Femur (tissue), 1 donor: ENCODE measurements at regions not wholly inside any gene's neighbourhood (a gene's known extent, or its start where the extent isn't known, plus 50 kb on each side); places are given as distances from the start of the nearest gene placed in this dataset.
"Not testable (repeated sequence)": the region's sequence is repeated elsewhere in the genome, so short reads cannot be mapped to it uniquely, and the experiment has no call there.

Experiments
- DNase-seq: peaks from one replicate; pipeline ENCODE4 v3.0.0-alpha.2; 2017

GRCh38 chr2:8333832-8334187 lies 348.0 kb upstream of the ID2 start:
- DNase-seq = not testable (repeated sequence)

GRCh38 chr2:8334866-8335325 lies 347.0 kb upstream of the ID2 start:
- DNase-seq = no peak

GRCh38 chr2:8335801-8336200 lies 346.1 kb upstream of the ID2 start:
- DNase-seq = no peak

- DNase-seq = no peak
These were observed 344.5 kb upstream of the ID2 start for GRCh38 chr2:8337321-8337720.

- no peak for DNase-seq
These were observed 339.4 kb upstream of the ID2 start for GRCh38 chr2:8342407-8342806.

- no peak for DNase-seq
These were observed 338.8 kb upstream of the ID2 start for GRCh38 chr2:8343031-8343430.

- no peak for DNase-seq
These were observed 337.4 kb upstream of the ID2 start for GRCh38 chr2:8344144-8345097.

- DNase-seq = no peak
These were observed 336.7 kb upstream of the ID2 start for GRCh38 chr2:8345200-8345599.

- DNase-seq = no peak
These were observed 335.6 kb upstream of the ID2 start for GRCh38 chr2:8346208-8346607.

- no peak for DNase-seq
These were observed 335.0 kb upstream of the ID2 start for GRCh38 chr2:8346706-8347430.

GRCh38 chr2:8348911-8349310 lies 332.9 kb upstream of the ID2 start:
- DNase-seq = not testable (repeated sequence)

GRCh38 chr2:8352296-8352695 lies 329.6 kb upstream of the ID2 start:
- DNase-seq = no peak

- DNase-seq = no peak
These were observed 328.9 kb upstream of the ID2 start for GRCh38 chr2:8352989-8353388.

GRCh38 chr2:8355102-8355859 lies 326.6 kb upstream of the ID2 start:
- no peak for DNase-seq

- no peak for DNase-seq
These were observed 323.9 kb upstream of the ID2 start for GRCh38 chr2:8357738-8358518.

GRCh38 chr2:8361930-8362329 lies 319.9 kb upstream of the ID2 start:
- no peak for DNase-seq

- no peak for DNase-seq
These were observed 318.7 kb upstream of the ID2 start for GRCh38 chr2:8363161-8363560.

GRCh38 chr2:8364668-8365067 lies 317.2 kb upstream of the ID2 start:
- DNase-seq = no peak

- no peak for DNase-seq
These were observed 316.4 kb upstream of the ID2 start for GRCh38 chr2:8365331-8365910.

- no peak for DNase-seq
These were observed 314.0 kb upstream of the ID2 start for GRCh38 chr2:8367833-8368232.

GRCh38 chr2:8368463-8368862 lies 313.4 kb upstream of the ID2 start:
- no peak for DNase-seq

- DNase-seq = no peak
These were observed 312.3 kb upstream of the ID2 start for GRCh38 chr2:8369522-8369921.
